ENCODE measurements at regions not wholly inside any gene's neighbourhood (a gene's known extent, or its start where the extent isn't known, plus 50 kb on each side); places are given as distances from the start of the nearest gene placed in this dataset.

- Histone ChIP-seq H3K36me3 (ENCODE audit: control insufficient read depth, insufficient read depth, low read length, severe bottlenecking) (no peaks in the 10 kb centered on the region), H3K9ac (ENCODE audit: low read length) (no peak overlapping the region), H3K27me3 (replicated peaks; ENCODE audit: control insufficient read depth, insufficient read depth, low read length) (no peaks in the 10 kb centered on the region), H3K4me1 (ENCODE audit: control insufficient read depth, insufficient read depth, low read length) (no peaks in the 10 kb centered on the region), H3K9me3 (ENCODE audit: control insufficient read depth, low read length) (no peaks in the 10 kb centered on the region), H3K4me3 (ENCODE audit: low read length) (no peak overlapping the region)
- no peak for DNase-seq (ENCODE audit: low read depth)
These were observed 287.6 kb downstream of the BCHE start for GRCh38 chr3:165549665-165550064.

GRCh38 chr3:165549037-165549436 is 288.2 kb downstream of the BCHE start:
- H3K9me3 ChIP-seq (ENCODE audit: control insufficient read depth, low read length): no peaks in the 10 kb centered on the region
- H3K4me3 ChIP-seq (ENCODE audit: low read length): no peak overlapping the region
- no peaks in the 10 kb centered on the region for H3K27me3 ChIP-seq (replicated peaks; ENCODE audit: control insufficient read depth, insufficient read depth, low read length)
- H3K36me3 ChIP-seq (ENCODE audit: control insufficient read depth, insufficient read depth, low read length, severe bottlenecking): no peaks in the 10 kb centered on the region
- H3K4me1 ChIP-seq (ENCODE audit: control insufficient read depth, insufficient read depth, low read length): no peaks in the 10 kb centered on the region
- no peak for DNase-seq (ENCODE audit: low read depth)
- no peak overlapping the region for H3K9ac ChIP-seq (ENCODE audit: low read length)

- Histone ChIP-seq H3K9ac (ENCODE audit: low read length) (no peak overlapping the region), H3K9me3 (ENCODE audit: control insufficient read depth, low read length) (peaks cover 4% of the 10 kb centered on the region), H3K36me3 (ENCODE audit: control insufficient read depth, insufficient read depth, low read length, severe bottlenecking) (no peaks in the 10 kb centered on the region), H3K4me1 (ENCODE audit: control insufficient read depth, insufficient read depth, low read length) (no peaks in the 10 kb centered on the region), H3K27me3 (replicated peaks; ENCODE audit: control insufficient read depth, insufficient read depth, low read length) (no peaks in the 10 kb centered on the region), H3K4me3 (ENCODE audit: low read length) (no peak overlapping the region)
- no peak for DNase-seq (ENCODE audit: low read depth)
These were observed 292.2 kb downstream of the BCHE start for GRCh38 chr3:165545059-165545458.

- peaks cover 4% of the 10 kb centered on the region for H3K9me3 ChIP-seq (ENCODE audit: control insufficient read depth, low read length)
- H3K4me1 ChIP-seq (ENCODE audit: control insufficient read depth, insufficient read depth, low read length): no peaks in the 10 kb centered on the region
- no peak for DNase-seq (ENCODE audit: low read depth)
- H3K4me3 ChIP-seq (ENCODE audit: low read length): no peak overlapping the region
- no peaks in the 10 kb centered on the region for H3K27me3 ChIP-seq (replicated peaks; ENCODE audit: control insufficient read depth, insufficient read depth, low read length)
- no peak overlapping the region for H3K9ac ChIP-seq (ENCODE audit: low read length)
- H3K36me3 ChIP-seq (ENCODE audit: control insufficient read depth, insufficient read depth, low read length, severe bottlenecking): no peaks in the 10 kb centered on the region
These were observed 292.8 kb downstream of the BCHE start for GRCh38 chr3:165544432-165544831.

- H3K9me3 ChIP-seq (ENCODE audit: control insufficient read depth, low read length): peaks cover 4% of the 10 kb centered on the region
- no peaks in the 10 kb centered on the region for H3K4me1 ChIP-seq (ENCODE audit: control insufficient read depth, insufficient read depth, low read length)
- no peak for DNase-seq (ENCODE audit: low read depth)
- no peaks in the 10 kb centered on the region for H3K27me3 ChIP-seq (replicated peaks; ENCODE audit: control insufficient read depth, insufficient read depth, low read length)
- H3K9ac ChIP-seq (ENCODE audit: low read length): no peak overlapping the region
- H3K36me3 ChIP-seq (ENCODE audit: control insufficient read depth, insufficient read depth, low read length, severe bottlenecking): no peaks in the 10 kb centered on the region
- no peak overlapping the region for H3K4me3 ChIP-seq (ENCODE audit: low read length)
These were observed 299.1 kb downstream of the BCHE start for GRCh38 chr3:165538166-165538565.

GRCh38 chr3:165532851-165533250 is 304.4 kb downstream of the BCHE start:
- Histone ChIP-seq H3K4me3 (ENCODE audit: low read length) (no peak overlapping the region), H3K9ac (ENCODE audit: low read length) (no peak overlapping the region), H3K36me3 (ENCODE audit: control insufficient read depth, insufficient read depth, low read length, severe bottlenecking) (no peaks in the 10 kb centered on the region), H3K4me1 (ENCODE audit: control insufficient read depth, insufficient read depth, low read length) (no peaks in the 10 kb centered on the region), H3K27me3 (replicated peaks; ENCODE audit: control insufficient read depth, insufficient read depth, low read length) (no peaks in the 10 kb centered on the region), H3K9me3 (ENCODE audit: control insufficient read depth, low read length) (no peaks in the 10 kb centered on the region)
- DNase-seq (ENCODE audit: low read depth): no peak

- no peak for DNase-seq (ENCODE audit: low read depth)
- no peaks in the 10 kb centered on the region for H3K36me3 ChIP-seq (ENCODE audit: control insufficient read depth, insufficient read depth, low read length, severe bottlenecking)
- no peaks in the 10 kb centered on the region for H3K27me3 ChIP-seq (replicated peaks; ENCODE audit: control insufficient read depth, insufficient read depth, low read length)
- no peak overlapping the region for H3K9ac ChIP-seq (ENCODE audit: low read length)
- H3K4me1 ChIP-seq (ENCODE audit: control insufficient read depth, insufficient read depth, low read length): no peaks in the 10 kb centered on the region
- H3K9me3 ChIP-seq (ENCODE audit: control insufficient read depth, low read length): no peaks in the 10 kb centered on the region
- H3K4me3 ChIP-seq (ENCODE audit: low read length): no peak overlapping the region
These were observed 307.8 kb downstream of the BCHE start for GRCh38 chr3:165529451-165529850.

GRCh38 chr3:165526367-165526766 is 310.9 kb downstream of the BCHE start:
- DNase-seq (ENCODE audit: low read depth): no peak
- Histone ChIP-seq H3K9ac (ENCODE audit: low read length) (no peak overlapping the region), H3K4me1 (ENCODE audit: control insufficient read depth, insufficient read depth, low read length) (no peaks in the 10 kb centered on the region), H3K9me3 (ENCODE audit: control insufficient read depth, low read length) (no peaks in the 10 kb centered on the region), H3K27me3 (replicated peaks; ENCODE audit: control insufficient read depth, insufficient read depth, low read length) (no peaks in the 10 kb centered on the region), H3K4me3 (ENCODE audit: low read length) (no peak overlapping the region), H3K36me3 (ENCODE audit: control insufficient read depth, insufficient read depth, low read length, severe bottlenecking) (no peaks in the 10 kb centered on the region)

GRCh38 chr3:165523801-165524200 is 313.4 kb downstream of the BCHE start:
- no peaks in the 10 kb centered on the region for H3K36me3 ChIP-seq (ENCODE audit: control insufficient read depth, insufficient read depth, low read length, severe bottlenecking)
- H3K4me3 ChIP-seq (ENCODE audit: low read length): no peak overlapping the region
- H3K4me1 ChIP-seq (ENCODE audit: control insufficient read depth, insufficient read depth, low read length): no peaks in the 10 kb centered on the region
- no peak for DNase-seq (ENCODE audit: low read depth)
- H3K9me3 ChIP-seq (ENCODE audit: control insufficient read depth, low read length): no peaks in the 10 kb centered on the region
- no peaks in the 10 kb centered on the region for H3K27me3 ChIP-seq (replicated peaks; ENCODE audit: control insufficient read depth, insufficient read depth, low read length)
- no peak overlapping the region for H3K9ac ChIP-seq (ENCODE audit: low read length)

- Histone ChIP-seq H3K9ac (ENCODE audit: low read length) (no peak overlapping the region), H3K9me3 (ENCODE audit: control insufficient read depth, low read length) (no peaks in the 10 kb centered on the region), H3K4me3 (ENCODE audit: low read length) (no peak overlapping the region), H3K27me3 (replicated peaks; ENCODE audit: control insufficient read depth, insufficient read depth, low read length) (no peaks in the 10 kb centered on the region), H3K4me1 (ENCODE audit: control insufficient read depth, insufficient read depth, low read length) (no peaks in the 10 kb centered on the region), H3K36me3 (ENCODE audit: control insufficient read depth, insufficient read depth, low read length, severe bottlenecking) (no peaks in the 10 kb centered on the region)
- no peak for DNase-seq (ENCODE audit: low read depth)
These were observed 314.8 kb downstream of the BCHE start for GRCh38 chr3:165522386-165522785.

GRCh38 chr3:165521131-165521871 is 315.9 kb downstream of the BCHE start:
- DNase-seq (ENCODE audit: low read depth): no peak

GRCh38 chr3:165519687-165520086 is 317.5 kb downstream of the BCHE start:
- Histone ChIP-seq H3K4me1 (ENCODE audit: control insufficient read depth, insufficient read depth, low read length) (no peaks in the 10 kb centered on the region), H3K36me3 (ENCODE audit: control insufficient read depth, insufficient read depth, low read length, severe bottlenecking) (no peaks in the 10 kb centered on the region), H3K9ac (ENCODE audit: low read length) (no peak overlapping the region), H3K27me3 (replicated peaks; ENCODE audit: control insufficient read depth, insufficient read depth, low read length) (no peaks in the 10 kb centered on the region), H3K9me3 (ENCODE audit: control insufficient read depth, low read length) (no peaks in the 10 kb centered on the region), H3K4me3 (ENCODE audit: low read length) (no peak overlapping the region)
- no peak for DNase-seq (ENCODE audit: low read depth)

More at GRCh38 chr3:165521131-165521871, 315.9 kb downstream of the BCHE start:
- H3K9ac ChIP-seq (ENCODE audit: low read length): no peak overlapping the region
- no peak overlapping the region for H3K4me3 ChIP-seq (ENCODE audit: low read length)
- no peaks in the 10 kb centered on the region for H3K4me1 ChIP-seq (ENCODE audit: control insufficient read depth, insufficient read depth, low read length)
- H3K36me3 ChIP-seq (ENCODE audit: control insufficient read depth, insufficient read depth, low read length, severe bottlenecking): no peaks in the 10 kb centered on the region
- no peaks in the 10 kb centered on the region for H3K9me3 ChIP-seq (ENCODE audit: control insufficient read depth, low read length)
- no peaks in the 10 kb centered on the region for H3K27me3 ChIP-seq (replicated peaks; ENCODE audit: control insufficient read depth, insufficient read depth, low read length)
